Endometrium (tissue), 2 donors: ENCODE measurements at regions not wholly inside any gene's neighbourhood (a gene's known extent, or its start where the extent isn't known, plus 50 kb on each side); places are given as distances from the start of the nearest gene placed in this dataset.

Experiments used
- FAIRE-seq: peaks from 2 replicates; lab custom pipeline; 2012; peaks lifted over from hg19 to GRCh38; lab: Jason Lieb, UNC
- donor health status: control.
- donor health status: control.

DNA sequence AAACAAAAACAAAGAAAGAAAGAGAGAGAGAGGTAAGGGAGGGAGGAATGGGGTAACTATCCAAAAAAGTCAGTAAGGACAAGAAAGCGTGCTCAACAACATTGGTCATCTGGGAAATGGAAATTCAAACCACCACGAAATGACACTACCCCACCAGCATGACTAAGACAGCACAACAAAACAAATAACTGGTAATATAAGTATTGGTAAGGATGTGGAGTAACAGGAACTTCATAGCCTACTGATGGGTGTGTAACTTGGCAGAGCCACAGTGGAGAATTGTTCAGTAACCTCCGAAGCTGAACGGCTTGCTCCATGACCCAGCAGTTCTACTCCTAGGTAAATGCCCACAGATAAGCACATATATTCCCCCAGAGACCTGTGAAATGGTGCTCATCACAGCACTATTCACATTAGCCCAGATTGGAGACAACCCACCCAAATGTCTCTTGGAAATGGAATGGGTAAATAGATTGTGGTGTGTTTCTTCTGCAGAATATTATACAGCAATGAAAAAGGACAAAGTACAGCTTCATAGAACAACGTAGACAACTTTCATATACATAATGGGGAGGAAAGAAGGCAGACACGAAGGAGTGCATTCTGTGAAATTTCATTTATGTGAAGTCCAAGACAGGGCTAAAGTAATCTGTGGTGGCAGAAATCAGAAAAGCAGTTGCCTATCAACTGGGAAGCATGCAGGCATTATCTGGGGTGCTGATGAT, 95.5 kb upstream of the ATP6AP2 start:
- no peak for FAIRE-seq

DNA sequence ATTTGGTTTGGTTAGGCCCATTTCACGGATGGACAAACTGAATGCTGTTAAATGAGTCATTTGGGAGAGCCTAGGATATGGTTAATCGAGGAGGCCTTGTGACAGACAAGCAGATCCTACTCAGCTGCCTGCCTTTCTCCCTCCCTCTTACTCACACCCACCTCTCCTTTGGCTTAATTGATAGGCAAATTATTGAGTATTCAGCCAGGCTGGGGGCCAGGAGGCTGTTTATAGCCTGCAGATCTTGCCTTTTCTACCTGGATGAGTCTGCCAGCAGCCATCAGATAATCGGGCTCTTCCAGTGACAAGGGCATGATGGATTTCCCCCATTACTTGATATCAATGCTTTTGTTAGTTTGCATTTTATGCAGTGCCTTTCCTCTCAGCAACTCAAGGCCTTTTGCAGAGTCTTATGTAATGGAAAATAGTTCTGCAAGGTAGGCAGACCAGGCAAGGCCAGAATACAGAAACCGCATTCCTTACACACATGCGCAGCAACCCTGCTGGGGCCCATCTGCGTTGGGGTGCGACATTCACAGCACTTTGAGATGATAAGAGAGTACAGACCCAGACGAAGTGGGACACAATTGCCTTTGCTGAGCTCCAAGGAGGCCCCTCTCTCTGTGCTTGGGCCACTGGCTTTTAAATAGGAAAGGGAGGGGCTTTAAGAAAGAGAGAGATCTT, 96.2 kb upstream of the ATP6AP2 start:
- no peak for FAIRE-seq

DNA sequence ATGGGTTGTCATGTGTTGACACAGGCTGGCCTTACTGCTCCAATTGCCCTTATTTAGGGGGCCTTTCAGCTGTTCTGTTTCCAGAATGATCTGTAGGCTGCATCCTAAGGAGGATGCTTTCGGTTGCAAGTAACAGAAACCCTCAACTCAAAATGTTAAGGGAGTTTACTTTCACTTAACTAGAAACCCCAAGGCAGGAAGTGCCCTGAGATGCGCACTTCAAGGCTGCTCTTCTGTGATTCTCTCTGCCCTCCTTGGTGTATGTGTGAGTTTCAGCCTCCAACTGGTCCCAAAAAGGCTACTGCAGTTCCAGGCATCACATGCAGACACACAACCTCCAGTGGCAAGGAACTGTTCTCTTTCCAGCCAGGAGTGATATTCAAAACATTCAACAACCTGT, 97.3 kb upstream of the ATP6AP2 start:
- FAIRE-seq: no peak

DNA sequence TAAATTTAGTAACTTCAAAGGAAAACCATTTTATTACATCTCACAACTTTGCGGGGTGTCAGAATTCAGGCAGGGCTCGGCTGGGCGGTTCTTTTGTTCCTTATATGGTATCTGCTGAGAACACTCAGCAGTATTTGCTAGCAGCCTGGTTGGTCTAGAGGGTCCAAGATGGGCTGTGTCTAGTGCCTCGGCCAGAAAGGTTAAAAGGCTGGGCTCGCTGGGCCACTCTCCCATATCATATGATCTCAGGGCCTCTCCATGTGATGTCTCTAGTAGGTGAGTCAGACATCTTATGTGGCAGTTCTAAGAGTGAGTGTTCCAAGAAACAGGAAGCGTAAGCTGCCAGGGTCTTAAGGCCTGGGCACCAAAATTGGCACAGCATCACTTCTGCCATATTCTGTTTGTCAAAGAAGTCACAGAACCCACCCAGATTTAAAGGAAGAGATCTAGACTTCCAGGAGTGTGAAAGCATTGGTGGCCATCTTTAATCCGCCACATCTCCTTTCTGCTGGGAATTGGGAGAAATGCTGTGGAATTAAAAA, 100.9 kb upstream of the ATP6AP2 start:
- no peak for FAIRE-seq

DNA sequence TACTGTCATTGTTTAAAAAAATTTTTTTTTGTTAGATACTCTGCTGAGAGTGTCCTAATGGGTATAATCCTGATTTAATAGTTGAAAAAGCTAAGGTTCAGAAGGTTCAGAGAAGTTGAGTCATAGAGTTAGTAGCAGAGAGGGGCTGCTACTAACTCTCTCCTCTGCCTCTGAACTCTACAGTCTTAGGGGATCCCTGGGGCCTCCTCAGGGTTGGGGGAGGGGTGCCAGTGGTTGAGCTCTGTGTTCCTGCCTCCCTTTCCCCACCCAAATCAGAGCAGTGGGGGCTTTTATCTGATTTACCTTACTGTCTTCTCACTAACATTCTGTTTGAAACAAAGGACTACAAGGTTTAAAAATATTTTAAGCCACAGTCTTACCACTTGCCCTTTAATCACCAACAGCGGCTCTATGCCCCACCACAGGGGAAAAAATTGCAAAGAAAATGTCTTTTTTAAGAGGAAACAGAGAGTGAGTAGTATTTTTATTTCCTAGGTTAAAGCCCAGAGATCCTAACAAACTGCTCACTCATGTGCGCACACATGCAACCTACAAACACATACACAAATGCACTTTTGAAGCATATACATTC, 102.2 kb upstream of the ATP6AP2 start:
- no peak for FAIRE-seq

DNA sequence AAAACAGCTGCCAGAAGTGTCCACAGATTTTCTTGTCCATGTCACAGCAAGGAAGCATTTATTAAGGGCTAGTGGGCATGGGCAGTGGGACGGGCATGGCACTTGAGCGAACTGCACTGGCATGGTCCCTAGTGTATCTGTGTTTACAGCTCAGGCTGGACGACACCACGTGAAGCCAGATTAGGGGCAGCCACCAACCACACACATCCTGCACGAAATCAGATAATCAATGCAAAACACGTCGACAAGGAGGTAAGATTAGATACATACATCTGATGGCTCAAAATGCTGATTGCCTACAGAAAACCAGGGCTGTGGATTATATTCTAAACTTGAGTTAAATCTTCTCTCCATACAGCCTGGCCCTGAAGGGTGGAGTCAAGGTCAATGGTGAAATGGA, 103.8 kb upstream of the ATP6AP2 start:
- FAIRE-seq: no peak

DNA sequence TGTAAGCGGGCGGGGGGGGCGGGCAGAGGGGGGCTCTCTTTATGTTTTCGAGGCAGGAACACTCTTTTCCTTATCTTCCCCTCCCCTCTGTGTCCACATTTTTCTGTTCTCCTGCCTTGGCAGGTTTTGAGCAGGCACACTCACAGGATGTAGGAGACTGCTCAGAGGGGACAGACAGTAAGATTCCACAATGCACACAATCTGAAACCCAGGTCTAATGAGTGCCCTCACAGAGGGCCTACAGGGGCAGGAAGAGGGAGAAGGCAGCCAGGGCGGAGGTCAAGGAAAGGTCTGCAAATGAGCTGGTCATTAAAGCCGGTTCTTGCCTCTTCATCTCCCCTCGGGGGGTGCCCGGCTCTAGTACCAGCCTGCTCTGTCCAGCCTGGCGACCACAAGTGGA, 106.1 kb upstream of the ATP6AP2 start:
- FAIRE-seq: no peak

DNA sequence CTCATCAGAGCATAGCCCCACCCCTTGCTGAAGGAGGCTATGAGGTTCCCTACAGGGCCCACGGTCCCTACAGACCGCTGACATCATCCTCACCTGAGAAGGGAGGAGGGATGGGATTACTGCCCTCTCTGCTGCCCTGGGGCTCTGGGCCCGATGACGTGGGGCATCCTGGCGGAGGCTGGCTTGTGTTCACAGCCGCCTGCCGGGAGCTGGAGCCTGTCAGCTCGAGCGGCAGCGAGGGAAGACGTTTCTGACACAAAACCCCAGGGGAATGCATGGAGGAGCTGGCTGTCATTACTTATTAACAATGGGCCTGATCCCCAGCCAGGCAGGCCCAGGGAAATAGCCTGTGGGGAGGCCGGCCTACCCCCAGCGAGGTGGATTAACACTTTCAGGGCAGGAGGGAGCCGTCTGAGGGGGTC, 106.6 kb upstream of the ATP6AP2 start:
- FAIRE-seq: no peak

DNA sequence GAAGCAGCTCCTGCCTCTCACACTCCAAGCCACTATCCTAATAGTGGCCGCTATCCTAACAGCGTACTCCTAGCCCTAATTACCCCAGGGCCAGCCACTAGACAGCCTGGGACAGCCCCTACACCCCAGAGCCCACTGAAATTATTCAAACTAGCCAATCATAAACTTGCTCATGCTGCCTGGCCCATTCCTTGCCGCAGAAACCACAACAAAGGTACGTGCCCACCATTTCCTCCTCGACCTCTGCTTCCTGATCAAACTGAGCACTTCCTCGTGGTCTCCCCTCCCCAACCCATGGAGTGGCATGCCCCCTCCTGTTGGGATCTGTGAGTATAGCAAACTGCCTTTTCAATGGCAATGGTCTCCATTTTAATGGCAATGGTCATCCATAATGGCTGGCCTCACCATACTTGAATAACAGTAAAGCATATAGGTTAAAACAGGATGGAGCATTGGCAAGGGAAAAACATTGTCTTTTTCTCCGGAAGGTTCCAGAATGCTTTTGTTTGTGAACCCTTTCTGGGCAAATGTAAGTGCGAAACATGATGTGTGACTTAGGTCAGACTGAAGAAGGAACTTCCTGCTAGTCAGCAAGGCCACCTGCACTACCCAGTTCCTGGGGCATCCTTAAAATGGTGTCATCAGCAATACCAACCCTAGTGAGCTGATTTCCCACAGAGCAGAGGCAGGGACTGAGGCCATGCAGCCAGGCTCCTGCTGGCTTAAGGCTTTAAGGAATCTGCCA, 107.1 kb upstream of the ATP6AP2 start:
- FAIRE-seq: no peak

DNA sequence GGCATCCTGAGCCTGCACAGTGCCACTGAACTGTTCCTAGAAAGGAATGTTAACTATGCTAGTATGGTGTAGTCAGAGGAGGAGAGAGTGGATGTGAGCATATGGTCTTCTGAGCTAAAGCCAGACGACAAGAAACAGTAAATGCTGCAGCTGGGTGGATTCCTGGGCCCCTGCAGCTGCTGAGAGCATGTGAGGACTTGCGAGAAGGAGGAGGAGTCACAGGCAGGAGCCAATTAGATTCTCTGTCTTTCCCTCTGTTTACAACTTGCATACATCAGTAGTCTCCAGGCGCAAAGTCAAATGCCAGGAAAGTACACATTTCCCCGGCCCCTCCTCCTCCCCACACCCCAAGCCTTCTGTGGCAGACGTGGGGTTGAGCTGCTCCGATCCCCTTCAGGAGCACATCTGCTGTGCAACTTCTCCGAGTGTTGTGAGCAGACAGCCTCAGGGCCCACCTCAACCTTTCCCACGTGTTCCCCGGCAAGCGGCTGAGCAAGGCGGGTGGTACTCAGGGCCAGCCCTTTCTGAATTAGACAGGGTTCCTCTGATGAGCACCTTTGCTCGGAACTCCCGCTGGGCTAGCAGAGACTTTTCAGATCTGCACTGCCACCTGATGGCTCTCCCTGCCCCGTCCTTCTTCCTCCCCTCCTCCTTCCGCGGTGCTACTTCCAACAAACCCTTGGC, 108.7 kb upstream of the ATP6AP2 start:
- no peak for FAIRE-seq

DNA sequence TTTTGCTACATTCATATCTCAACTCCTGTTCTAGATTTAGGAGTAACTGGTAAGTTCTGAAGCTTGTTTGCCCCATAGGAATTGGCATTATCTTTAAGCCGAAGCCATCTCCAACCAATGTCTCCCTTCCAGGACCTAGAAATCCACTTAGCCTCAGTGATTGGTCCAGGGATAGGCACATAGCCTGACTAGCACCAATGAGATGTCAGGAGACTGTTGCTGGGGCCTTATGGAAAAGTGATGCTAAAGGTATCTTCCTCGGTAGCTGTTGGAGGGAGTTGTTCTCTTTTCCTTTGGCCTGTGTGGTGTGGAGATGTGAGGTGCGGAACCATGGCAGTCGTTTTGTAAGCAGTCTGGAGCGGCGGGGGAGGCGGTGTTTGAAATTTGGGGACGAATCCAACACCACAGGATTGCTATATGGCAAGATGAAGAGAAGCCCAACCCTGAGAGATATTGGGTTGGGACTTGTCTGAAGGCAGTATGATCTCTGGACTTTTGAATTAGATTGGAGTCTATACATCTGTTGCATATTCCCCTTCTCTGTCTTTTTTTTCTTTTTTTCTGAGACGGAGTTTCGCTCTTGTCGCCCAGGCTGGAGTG, 109.8 kb upstream of the ATP6AP2 start:
- FAIRE-seq: no peak

DNA sequence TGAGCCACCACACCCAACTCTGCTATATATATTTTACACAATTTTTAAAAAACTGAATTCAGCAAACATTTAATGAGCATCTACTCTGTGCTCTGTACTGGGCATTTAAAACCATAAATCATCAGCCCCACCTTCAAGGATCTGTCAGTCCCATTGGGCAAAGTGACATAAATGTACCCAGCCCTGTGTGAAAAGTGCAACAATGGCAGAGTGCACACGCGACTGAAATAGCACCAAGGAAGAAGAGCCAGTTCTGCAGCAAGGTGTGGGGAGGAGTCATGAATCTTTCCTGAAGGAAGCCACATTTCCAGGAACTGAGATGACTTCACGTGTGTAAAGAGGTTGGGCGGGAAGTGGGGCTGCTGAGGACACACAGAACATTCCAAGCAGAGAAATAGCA, 111.5 kb upstream of the ATP6AP2 start:
- FAIRE-seq: no peak

DNA sequence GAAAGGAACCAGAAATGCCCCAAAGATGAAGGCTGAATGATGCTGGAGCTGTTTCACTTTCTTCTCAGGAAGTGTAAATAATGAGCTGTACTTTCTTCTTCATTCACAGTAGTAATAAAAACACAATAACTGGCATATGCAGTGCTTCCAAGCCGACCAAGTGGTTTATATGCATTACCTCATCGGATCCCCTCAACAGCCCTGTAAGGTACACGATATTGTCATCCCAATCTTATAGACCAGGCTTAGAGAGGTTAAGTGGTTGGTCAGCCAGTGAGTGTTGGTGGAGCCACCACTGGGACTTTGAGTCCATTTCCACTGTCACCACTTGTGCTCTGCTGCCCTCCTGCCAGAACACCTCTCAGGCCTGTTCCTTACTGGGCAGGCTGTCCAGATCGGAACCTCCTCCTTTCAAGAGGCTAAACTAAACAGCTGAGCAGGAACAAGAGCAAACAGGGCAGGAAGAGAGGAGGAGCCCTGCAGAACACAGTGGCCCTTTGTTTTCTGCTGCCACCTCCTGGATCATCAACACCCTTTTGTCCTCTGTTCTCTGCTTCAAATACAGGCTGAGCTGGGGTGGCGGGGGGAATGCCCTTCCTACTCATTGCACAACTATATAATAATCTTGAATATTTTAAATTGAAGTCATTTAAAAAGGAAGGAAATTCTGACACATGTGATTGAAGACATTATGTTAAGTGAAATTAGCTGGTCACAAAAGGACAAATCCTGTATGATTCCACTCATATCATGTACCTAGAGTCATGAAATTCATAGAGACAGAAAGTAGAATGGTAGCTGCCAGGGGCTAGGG, 112.5 kb upstream of the ATP6AP2 start:
- peak; percentile 26 for FAIRE-seq

DNA sequence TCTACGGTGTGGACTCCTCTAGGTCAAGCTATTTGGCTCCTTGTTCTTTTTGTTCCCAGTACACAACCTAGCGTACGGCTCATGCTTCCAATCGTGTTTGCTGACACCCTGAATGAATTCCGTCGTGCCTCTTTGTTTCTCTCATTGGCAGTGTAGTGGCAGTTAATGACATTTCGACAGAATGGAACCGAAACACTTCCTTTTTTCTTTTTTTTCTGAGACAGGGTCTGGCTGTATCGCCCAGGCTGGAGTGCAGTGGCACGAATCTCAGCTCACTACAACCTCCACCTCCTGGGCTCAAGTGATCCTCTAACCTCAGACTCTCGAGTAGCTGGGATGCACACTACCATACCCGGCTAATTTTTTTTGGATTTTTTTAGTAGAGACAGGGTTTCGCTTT, 113.3 kb upstream of the ATP6AP2 start:
- FAIRE-seq: no peak

DNA sequence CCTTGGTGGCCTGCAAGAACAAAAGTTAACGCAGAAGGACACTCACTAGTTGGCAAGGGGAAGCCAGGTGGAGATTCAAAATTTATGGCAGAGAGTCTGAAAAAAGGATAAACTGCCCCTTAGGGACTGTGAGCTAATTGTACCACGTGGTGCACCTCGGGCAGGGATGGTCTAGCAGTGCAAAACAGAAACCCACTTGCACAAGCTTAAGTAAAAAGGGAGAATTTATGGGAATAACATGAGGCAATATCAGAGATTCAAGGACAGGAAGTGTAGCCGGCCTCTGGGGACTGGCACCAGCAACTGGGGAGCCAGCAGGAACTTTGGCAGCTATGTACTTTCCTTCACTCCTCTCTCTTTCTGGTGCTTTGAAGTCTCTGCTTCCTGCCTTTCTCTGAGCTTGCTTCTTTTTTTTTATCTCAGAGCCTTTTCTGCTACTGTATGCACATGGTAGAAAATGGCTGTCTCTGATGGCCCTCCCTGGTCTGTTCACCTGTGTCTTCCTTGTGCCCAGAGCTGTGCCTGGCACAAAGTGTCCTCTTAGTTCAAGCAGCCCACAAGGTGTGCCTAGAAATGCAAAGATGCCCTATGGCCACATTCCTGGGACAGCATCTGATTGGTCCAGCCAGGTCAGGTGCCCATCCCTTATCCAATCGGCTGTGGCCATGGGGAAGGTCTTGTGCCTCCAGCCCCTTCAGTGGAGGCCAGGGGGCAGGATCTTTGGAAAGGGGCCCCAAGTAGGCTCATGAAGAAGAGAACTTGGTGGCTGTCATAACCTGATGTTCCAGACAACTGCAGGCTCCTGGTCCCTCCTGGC, 114.8 kb upstream of the ATP6AP2 start:
- no peak for FAIRE-seq

DNA sequence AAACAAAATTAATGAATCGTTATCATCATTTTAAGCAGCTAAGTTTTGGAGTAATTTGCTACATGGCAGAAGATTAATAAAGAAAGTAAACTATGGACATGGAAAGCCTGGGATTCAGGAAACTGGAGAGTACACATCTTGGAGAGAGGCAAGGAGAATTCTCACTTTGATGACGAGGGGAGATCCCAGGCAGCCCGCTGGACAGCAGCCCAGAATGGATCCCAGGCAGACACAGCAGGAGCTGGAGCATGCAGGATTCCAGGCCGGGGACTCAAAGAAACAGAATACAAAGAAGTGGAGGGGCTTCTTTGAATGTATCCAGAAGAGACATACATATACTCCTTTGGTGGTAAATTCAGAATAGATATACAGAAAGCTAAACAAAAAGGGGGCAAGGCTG, 118.0 kb upstream of the ATP6AP2 start:
- FAIRE-seq: no peak

DNA sequence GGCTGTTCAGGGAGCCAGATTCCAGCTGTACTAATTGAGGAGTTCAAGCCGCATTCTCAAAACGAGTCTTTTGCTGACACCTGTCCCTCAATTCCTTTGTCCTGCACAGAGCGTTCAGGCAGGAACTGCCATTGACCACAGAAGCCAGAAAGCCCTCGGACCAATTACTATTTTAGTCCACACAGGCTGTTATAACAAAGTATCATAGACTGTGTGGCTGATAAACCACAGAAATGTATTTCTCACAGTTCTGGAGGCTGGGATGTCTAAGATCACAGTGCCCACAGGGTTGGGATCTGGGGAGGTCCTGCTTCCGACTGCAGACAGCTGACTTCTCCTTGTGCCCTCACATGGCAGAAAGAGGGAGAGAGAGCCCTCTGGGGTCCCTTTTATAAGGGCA, 119.8 kb upstream of the ATP6AP2 start:
- no peak for FAIRE-seq

DNA sequence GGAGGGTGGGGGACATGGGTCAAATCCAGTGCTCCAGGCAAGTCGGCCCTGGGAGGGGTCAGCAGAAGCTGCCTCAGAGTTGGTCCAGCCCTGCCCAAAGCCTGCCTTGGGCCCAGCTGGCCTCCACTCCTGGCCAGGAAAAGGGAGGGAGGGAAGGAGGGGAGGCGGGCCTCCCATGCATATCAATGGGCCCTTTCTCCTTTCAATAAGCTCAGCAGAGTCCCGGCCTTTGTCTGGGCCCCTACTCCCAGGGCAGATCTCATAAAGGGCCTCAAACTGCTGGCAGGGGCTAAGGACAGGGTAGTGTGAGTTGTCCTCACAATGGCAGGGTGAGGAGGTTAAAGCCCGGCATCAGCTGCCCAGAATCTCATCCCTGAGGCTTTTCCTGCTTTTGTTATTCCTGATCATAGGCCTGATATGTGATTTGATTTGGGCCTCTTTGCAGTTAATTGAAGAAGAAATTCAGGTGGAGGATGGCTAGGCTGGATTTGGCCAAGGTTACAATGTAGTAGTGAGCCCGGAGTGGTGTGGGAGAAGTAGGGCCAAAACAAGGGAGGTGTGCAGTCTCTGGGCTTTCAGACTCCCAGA, 121.1 kb upstream of the ATP6AP2 start:
- FAIRE-seq: no peak

DNA sequence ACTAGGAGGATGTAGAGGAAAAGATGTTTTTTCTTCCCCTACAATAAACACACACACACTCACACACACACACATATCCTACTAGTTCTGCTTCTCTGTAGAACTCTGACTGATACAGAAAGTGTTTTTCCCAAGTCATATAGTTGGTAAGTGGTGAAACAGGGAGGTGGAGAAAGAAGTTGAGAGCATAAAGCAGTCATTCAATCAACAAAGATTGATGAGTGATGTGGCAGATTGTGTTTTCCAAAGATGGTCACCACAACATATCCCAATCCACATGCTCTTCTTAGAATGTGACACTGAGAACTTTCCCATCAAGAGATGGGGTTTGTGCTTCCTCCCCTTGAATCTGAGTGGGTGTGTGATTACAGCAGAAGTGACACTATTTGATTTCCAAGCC, 123.4 kb upstream of the ATP6AP2 start:
- no peak for FAIRE-seq
